NCI-H2081 (cell line): ENCODE measurements at regions not wholly inside any gene's neighbourhood (a gene's known extent, or its start where the extent isn't known, plus 50 kb on each side); places are given as distances from the start of the nearest gene placed in this dataset.

Source experiments
- DNase-seq, 2 experiments: peaks; one replicate each; lab custom pipeline; 2025; lab: John Stamatoyannopoulos, UW

GRCh38 chr11:134517621-134518293, 105.7 kb upstream of the B3GAT1 start:
- DNase-seq = no peak

DNA sequence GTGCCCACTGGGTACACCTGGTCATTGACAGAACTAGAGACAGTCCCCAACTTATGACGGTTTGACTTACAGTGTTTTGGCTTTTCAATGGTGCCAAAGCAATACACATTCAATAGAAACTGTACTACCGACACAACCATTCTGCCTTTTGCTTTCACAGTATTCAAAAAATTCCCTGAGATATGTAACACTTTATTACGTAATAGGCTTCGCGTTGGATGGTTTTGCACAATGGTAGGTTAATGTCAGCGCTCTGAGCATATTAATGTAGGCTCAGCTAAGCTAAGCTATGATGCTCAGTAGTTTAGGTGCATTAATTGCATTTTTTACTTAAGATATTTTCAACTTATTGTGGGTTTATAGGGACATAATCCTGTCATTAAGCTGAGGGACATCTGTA, 105.1 kb upstream of the B3GAT1 start:
- no peak for DNase-seq

- DNase-seq = no peak
These were observed 104.5 kb upstream of the B3GAT1 start for GRCh38 chr11:134516529-134516928.

- DNase-seq = no peak
These were observed 103.3 kb upstream of the B3GAT1 start for GRCh38 chr11:134515081-134515960.

DNA sequence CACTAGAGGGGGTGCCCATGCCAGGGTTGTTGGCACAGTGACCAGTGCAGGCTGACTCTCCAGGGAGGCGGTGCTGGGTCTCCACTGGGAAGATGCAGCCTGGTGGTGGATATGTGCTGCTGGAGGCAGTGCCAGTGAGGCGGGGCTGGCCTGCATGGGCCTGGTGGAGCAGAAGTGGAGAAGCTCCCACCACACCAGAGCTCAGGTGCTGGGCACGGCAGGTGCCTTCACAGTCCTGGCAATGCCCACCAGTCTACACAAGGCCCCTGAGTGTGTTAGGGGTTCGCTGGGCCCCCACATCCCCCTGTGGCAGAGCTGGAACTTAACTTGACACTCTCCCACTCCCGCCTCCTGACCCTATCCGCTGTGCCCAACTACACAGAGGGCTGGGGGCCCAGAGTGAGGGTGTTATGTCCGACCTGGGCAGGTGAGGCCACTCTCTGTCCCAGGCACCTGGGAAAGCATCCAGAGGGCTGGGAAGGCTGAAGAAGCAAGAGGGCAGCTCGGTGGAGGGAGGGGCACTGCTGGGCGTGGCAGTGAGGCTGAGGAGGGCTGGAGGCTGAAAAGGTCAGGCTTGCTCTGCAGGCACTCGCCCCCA, 102.4 kb upstream of the B3GAT1 start:
- DNase-seq = no peak

- DNase-seq = no peak
These were observed 101.6 kb upstream of the B3GAT1 start for GRCh38 chr11:134513585-134514120.

GRCh38 chr11:134512571-134513538, 100.8 kb upstream of the B3GAT1 start:
- DNase-seq = no peak

DNA sequence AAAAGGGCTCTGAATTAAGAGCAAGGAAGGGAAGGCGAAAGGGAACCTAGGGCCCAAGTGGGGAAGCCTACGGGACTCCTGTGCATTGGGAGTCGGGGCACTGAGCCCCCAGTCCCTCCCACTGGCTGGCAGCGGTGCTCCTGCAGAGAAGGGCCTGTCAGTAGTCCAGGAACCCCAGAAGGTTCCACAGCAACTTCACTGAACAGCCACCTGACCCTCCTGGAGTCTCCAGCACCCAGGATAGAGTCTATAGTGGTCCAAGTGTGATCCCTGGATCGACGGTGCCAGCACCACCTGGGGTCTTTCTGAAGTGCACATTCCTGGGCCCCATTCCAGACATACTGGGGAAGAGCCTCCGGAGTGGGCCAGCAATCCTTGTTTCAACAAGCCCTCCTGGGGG, 100.0 kb upstream of the B3GAT1 start:
- no peak for DNase-seq

GRCh38 chr11:134511255-134511654, 99.2 kb upstream of the B3GAT1 start:
- DNase-seq = no peak

DNA sequence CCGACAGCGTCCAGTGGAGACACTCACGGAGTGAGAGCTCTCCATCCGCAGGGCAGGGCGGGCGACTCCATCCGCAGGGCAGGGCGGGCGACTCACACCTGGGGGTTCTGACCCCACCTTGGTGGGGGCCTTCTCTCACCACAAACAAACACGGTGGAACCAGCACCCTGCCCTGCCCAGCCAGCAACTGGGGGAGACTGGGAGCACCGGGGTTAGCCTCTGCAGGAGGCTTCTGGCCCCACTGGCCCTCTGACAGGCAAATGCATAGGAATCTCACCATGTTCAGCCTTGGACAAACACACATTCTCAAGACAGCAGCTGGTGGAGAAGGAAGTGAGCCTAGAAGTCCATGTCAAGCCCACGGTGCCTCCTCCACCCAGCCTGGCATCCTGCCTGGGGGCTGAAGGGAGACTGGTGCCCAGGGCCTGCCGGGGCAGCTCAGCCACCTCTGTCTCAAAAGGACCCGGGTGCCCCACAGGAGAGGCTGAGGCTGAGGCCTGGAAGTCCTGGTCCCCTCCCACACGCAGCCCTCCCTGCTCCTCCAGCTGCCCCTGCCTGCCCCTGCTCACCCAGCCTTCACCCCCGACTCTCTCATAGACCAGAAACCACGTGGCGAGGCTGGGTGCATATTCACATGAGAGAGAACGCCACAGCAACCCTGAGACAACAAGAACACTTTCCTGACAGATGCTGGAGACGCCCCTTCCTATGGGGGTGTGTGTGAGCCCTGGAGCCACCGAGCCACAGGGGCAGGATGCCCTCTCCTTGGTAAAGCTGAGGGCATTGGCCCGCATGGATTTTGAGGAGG, 98.4 kb upstream of the B3GAT1 start:
- no peak for DNase-seq

DNA sequence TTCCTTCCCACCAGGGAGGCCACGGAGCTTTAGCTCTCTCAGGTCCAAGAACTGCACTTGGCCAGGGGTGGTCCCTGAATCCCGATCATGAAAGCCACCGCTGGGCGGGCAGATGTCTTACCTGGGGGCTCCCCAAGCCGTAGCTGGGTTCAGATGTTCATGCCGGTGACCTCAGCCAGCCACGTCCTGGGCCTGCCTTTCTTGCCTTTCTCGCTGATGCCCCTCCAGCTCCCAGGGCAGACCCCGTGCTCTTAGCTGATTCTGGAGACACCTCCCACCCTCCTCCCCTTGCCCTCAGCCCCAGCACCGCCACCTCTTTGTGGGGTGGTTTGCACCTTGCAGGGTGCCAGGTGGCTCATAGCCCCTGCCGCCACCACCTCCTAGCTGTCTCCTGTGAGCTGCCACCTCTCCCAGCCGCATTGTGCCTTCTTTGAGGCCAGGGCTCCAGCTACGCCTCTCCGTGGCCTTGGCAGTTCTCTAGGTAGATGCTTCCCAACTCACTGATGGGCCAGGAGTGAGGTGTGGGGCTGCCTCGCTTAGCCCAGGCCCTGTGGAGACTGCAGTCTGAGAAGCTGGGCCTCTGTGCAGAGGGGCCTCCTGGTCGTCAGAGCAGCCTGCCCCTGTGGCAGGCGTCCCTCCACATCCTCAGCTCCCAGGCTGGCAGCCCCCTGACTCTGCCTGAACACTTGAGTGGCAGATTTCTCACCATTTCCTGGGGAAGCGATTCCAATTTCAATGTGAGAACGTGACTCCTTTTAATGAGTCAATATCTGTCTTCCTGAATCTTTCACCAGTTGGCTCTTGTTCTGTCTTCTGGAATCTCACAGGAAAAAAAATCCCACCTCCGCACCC, 97.6 kb upstream of the B3GAT1 start:
- no peak for DNase-seq

DNA sequence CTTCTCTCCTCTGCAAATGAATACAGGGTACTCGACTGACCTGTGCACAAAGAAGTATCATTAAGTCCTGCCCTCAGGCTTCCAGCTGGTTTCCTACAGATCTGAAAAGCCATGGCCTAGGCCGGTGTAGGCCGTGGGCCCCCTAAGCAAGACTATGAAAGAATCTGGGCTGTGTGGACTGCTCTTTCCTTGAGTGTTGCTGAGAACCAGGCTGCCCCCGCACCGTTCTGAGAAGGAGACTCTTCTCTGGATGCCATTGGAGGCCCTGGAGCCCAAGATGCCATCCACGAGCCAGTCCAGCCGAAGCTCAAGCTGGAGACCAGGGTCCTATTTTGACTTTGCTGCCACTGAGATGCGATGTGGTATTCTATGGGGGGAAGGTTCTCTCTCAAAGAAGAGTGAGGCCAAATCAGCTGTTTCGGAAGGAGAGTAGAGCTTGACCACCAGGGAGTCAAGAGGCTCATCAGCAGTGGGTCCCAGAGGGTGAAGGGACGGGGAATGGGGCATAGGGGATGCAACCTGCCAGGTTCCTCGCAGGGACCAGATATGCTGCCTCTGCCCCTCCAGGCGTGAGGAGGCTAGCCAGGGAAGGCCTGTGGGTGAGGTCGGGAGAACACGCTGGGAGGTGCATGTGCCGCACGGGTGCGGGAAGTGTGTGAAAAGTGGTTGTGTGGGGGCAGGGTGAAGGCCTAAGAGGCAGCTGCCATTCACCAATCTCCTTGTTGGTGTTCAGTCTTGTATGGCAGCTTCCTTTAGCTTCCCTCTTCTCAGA, 96.4 kb upstream of the B3GAT1 start:
- no peak for DNase-seq

DNA sequence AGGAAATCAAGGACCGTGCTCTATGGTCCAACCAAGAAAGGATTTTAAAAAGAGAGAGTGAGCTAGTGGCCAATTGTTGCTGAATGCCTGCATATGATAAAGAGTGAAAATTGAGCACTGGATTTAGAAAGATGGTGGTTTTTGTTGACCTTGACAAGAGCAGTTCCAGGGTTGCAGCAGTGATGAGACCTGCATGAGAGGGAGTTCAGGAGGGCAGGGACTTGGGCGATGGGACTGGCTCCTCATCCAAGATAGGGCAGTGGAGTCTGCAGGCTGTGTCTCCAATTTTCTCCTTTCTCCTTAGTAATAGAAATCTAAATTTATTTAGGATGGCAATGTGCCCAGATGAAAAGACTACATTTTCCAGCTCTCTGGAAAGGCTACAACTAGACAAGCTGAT, 94.0 kb upstream of the B3GAT1 start:
- no peak for DNase-seq

GRCh38 chr11:134505125-134505524, 93.1 kb upstream of the B3GAT1 start:
- DNase-seq = no peak

DNA sequence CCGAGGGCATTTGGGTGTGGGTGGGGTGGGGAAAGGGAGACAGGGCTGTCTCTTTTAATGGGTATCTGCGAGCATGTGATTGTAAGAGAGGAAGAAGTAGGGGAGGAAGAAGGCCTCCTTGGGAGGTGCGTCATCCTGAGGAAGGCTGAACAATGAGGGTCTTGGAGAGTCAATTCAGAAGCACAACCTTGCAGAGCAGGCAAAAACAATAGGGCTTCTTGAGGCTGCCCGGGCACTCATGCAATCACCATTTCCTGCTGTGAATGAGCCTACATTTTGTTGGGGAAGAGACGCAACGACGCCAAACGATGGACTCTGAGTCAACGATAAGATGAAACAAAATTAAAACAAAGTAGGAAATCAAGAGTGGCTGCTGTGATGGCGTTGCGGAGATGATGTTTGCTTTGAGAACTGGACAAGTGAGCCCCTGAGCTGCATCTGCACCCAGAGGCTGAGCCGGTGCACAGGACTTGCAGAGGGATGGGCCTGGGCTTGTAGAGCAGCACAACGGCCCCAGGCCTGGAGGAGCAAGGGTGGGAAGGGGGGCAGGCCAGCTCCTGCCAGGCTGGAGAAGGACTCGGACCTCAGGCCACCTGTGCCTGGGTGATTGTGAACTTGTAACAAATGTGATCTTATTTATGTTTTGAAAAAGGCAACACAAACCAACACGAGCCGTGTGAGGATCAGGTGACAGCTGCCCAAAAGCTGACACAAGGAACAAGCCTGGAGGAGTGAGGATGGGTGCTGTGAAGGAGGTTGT, 92.3 kb upstream of the B3GAT1 start:
- DNase-seq = no peak

- no peak for DNase-seq
These were observed 91.6 kb upstream of the B3GAT1 start for GRCh38 chr11:134503596-134503995.

DNA sequence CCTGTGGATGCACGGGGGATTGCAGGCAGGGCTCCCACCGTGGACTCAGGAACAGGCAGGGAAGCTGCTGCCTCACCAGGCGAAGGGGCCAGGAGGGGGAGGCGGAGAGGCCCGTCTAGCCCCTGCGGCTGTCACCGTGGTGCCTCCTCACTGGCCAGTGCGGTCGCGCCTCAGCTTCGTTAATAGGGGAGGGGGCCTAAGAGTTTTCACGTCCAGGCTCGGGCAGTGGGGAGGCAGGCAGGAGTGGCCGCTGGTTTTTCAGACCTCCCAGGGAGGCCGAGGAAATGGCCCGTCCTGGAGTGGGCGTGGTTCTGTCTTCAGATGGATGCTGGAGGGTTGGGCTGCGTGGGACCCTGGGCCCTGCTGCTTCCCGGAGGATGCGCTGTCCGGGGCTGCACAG, 91.1 kb upstream of the B3GAT1 start:
- DNase-seq = no peak

- DNase-seq = no peak
These were observed 90.1 kb upstream of the B3GAT1 start for GRCh38 chr11:134502153-134502550.
